ENCODE measurements at regions not wholly inside any gene's neighbourhood (a gene's known extent, or its start where the extent isn't known, plus 50 kb on each side); places are given as distances from the start of the nearest gene placed in this dataset.
"Not testable (repeated sequence)": the region's sequence is repeated elsewhere in the genome, so short reads cannot be mapped to it uniquely, and the experiment has no call there.

GRCh38 chr13:80740071-80740470 is 399.1 kb upstream of the SPRY2 start:
- no peak for DNase-seq

GRCh38 chr13:80737513-80737912 is 396.6 kb upstream of the SPRY2 start:
- DNase-seq: no peak

GRCh38 chr13:80727321-80727975 is 386.5 kb upstream of the SPRY2 start:
- DNase-seq: no peak

- no peak for DNase-seq
Observed at GRCh38 chr13:80726868-80727267, 385.9 kb upstream of the SPRY2 start.

GRCh38 chr13:80721689-80722088 is 380.8 kb upstream of the SPRY2 start:
- no peak for DNase-seq

GRCh38 chr13:80718970-80719369 is 378.0 kb upstream of the SPRY2 start:
- DNase-seq: no peak

GRCh38 chr13:80717776-80718175 is 376.9 kb upstream of the SPRY2 start:
- no peak for DNase-seq

- DNase-seq: peak; percentile 60
Observed at GRCh38 chr13:80716610-80717081, 375.7 kb upstream of the SPRY2 start.

- no peak for DNase-seq
Observed at GRCh38 chr13:80712026-80712425, 371.1 kb upstream of the SPRY2 start.

GRCh38 chr13:80708791-80709190 is 367.9 kb upstream of the SPRY2 start:
- no peak for DNase-seq

GRCh38 chr13:80707000-80707983 is 366.4 kb upstream of the SPRY2 start:
- no peak for DNase-seq

- DNase-seq: no peak
Observed at GRCh38 chr13:80706164-80706471, 365.2 kb upstream of the SPRY2 start.

- DNase-seq: no peak
Observed at GRCh38 chr13:80705371-80706163, 364.6 kb upstream of the SPRY2 start.

- DNase-seq: no peak
Observed at GRCh38 chr13:80704369-80704768, 363.4 kb upstream of the SPRY2 start.

GRCh38 chr13:80695841-80696240 is 354.9 kb upstream of the SPRY2 start:
- DNase-seq: no peak

GRCh38 chr13:80691814-80692213 is 350.9 kb upstream of the SPRY2 start:
- not testable (repeated sequence) for DNase-seq

GRCh38 chr13:80690208-80690607 is 349.3 kb upstream of the SPRY2 start:
- no peak for DNase-seq

GRCh38 chr13:80688593-80688992 is 347.7 kb upstream of the SPRY2 start:
- no peak for DNase-seq

- no peak for DNase-seq
Observed at GRCh38 chr13:80685942-80686341, 345.0 kb upstream of the SPRY2 start.

GRCh38 chr13:80684217-80684991 is 343.5 kb upstream of the SPRY2 start:
- DNase-seq: no peak

- DNase-seq: no peak
Observed at GRCh38 chr13:80680786-80681366, 339.9 kb upstream of the SPRY2 start.

GRCh38 chr13:80679423-80679822 is 338.5 kb upstream of the SPRY2 start:
- DNase-seq: no peak
